ENCODE measurements at regions not wholly inside any gene's neighbourhood (a gene's known extent, or its start where the extent isn't known, plus 50 kb on each side); places are given as distances from the start of the nearest gene placed in this dataset.

- Histone ChIP-seq H3K36me3 (ENCODE audit: control insufficient read depth in 1 of 2, insufficient read depth in 2 of 2, low read length in 2 of 2) (no peaks in the 10 kb centered on the region), H3K9me3 (ENCODE audit: control insufficient read depth in 1 of 2, low read length in 2 of 2) (no peaks in the 10 kb centered on the region), H3K27me3 (ENCODE audit: low read depth, low read length) (no peaks in the 10 kb centered on the region), H3K4me3 (ENCODE audit: low read depth in 1 of 2, low read length in 2 of 2) (no peak overlapping the region), H3K4me1 (ENCODE audit: control insufficient read depth in 1 of 2, insufficient read depth in 2 of 2, low read length in 2 of 2) (peaks cover 24 to 25% of the 10 kb centered on the region in 2 donors), H3K27ac (ENCODE audit: low read length) (peak overlapping the region; percentile 70)
These were observed 198.2 kb upstream of the PLEKHG7 start for GRCh38 chr12:92504594-92504981.

- peak overlapping the region; percentile 70 for H3K27ac ChIP-seq (ENCODE audit: low read length)
- peak overlapping the region in 1 of 2 donors; percentile 25 for H3K4me3 ChIP-seq (ENCODE audit: low read depth in 1 of 2, low read length in 2 of 2)
- peaks cover 24 to 25% of the 10 kb centered on the region in 2 donors for H3K4me1 ChIP-seq (ENCODE audit: control insufficient read depth in 1 of 2, insufficient read depth in 2 of 2, low read length in 2 of 2)
- H3K36me3 ChIP-seq (ENCODE audit: control insufficient read depth in 1 of 2, insufficient read depth in 2 of 2, low read length in 2 of 2), result no peaks in the 10 kb centered on the region
- H3K27me3 ChIP-seq (ENCODE audit: low read depth, low read length), result no peaks in the 10 kb centered on the region
- H3K9me3 ChIP-seq (ENCODE audit: control insufficient read depth in 1 of 2, low read length in 2 of 2), result no peaks in the 10 kb centered on the region
These were observed 198.7 kb upstream of the PLEKHG7 start for GRCh38 chr12:92503971-92504593.

- H3K4me1 ChIP-seq (ENCODE audit: control insufficient read depth in 1 of 2, insufficient read depth in 2 of 2, low read length in 2 of 2), result peaks cover 24 to 25% of the 10 kb centered on the region in 2 donors
- H3K36me3 ChIP-seq (ENCODE audit: control insufficient read depth in 1 of 2, insufficient read depth in 2 of 2, low read length in 2 of 2), result no peaks in the 10 kb centered on the region
- no peaks in the 10 kb centered on the region for H3K27me3 ChIP-seq (ENCODE audit: low read depth, low read length)
- peak overlapping the region; percentile 70 for H3K27ac ChIP-seq (ENCODE audit: low read length)
- H3K4me3 ChIP-seq (ENCODE audit: low read depth in 1 of 2, low read length in 2 of 2), result peak overlapping the region in 1 of 2 donors; percentile 25
- H3K9me3 ChIP-seq (ENCODE audit: control insufficient read depth in 1 of 2, low read length in 2 of 2), result no peaks in the 10 kb centered on the region
These were observed 199.5 kb upstream of the PLEKHG7 start for GRCh38 chr12:92503029-92503931.

GRCh38 chr12:92502417-92503028 is 200.3 kb upstream of the PLEKHG7 start:
- peaks cover 24 to 25% of the 10 kb centered on the region in 2 donors for H3K4me1 ChIP-seq (ENCODE audit: control insufficient read depth in 1 of 2, insufficient read depth in 2 of 2, low read length in 2 of 2)
- H3K27ac ChIP-seq (ENCODE audit: low read length), result peak overlapping the region; percentile 70
- H3K36me3 ChIP-seq (ENCODE audit: control insufficient read depth in 1 of 2, insufficient read depth in 2 of 2, low read length in 2 of 2), result no peaks in the 10 kb centered on the region
- H3K27me3 ChIP-seq (ENCODE audit: low read depth, low read length), result no peaks in the 10 kb centered on the region
- H3K4me3 ChIP-seq (ENCODE audit: low read depth in 1 of 2, low read length in 2 of 2), result no peak overlapping the region
- no peaks in the 10 kb centered on the region for H3K9me3 ChIP-seq (ENCODE audit: control insufficient read depth in 1 of 2, low read length in 2 of 2)

GRCh38 chr12:92496790-92497189 is 206.0 kb upstream of the PLEKHG7 start:
- no peaks in the 10 kb centered on the region for H3K27me3 ChIP-seq (ENCODE audit: low read depth, low read length)
- H3K9me3 ChIP-seq (ENCODE audit: control insufficient read depth in 1 of 2, low read length in 2 of 2), result no peaks in the 10 kb centered on the region
- H3K4me1 ChIP-seq (ENCODE audit: control insufficient read depth in 1 of 2, insufficient read depth in 2 of 2, low read length in 2 of 2), result no peaks in the 10 kb centered on the region
- no peak overlapping the region for H3K27ac ChIP-seq (ENCODE audit: low read length)
- no peak overlapping the region for H3K4me3 ChIP-seq (ENCODE audit: low read depth in 1 of 2, low read length in 2 of 2)
- H3K36me3 ChIP-seq (ENCODE audit: control insufficient read depth in 1 of 2, insufficient read depth in 2 of 2, low read length in 2 of 2), result no peaks in the 10 kb centered on the region

- no peak overlapping the region for H3K4me3 ChIP-seq (ENCODE audit: low read depth in 1 of 2, low read length in 2 of 2)
- H3K9me3 ChIP-seq (ENCODE audit: control insufficient read depth in 1 of 2, low read length in 2 of 2), result no peaks in the 10 kb centered on the region
- no peak overlapping the region for H3K27ac ChIP-seq (ENCODE audit: low read length)
- no peaks in the 10 kb centered on the region for H3K27me3 ChIP-seq (ENCODE audit: low read depth, low read length)
- no peaks in the 10 kb centered on the region for H3K36me3 ChIP-seq (ENCODE audit: control insufficient read depth in 1 of 2, insufficient read depth in 2 of 2, low read length in 2 of 2)
- no peaks in the 10 kb centered on the region for H3K4me1 ChIP-seq (ENCODE audit: control insufficient read depth in 1 of 2, insufficient read depth in 2 of 2, low read length in 2 of 2)
These were observed 207.7 kb upstream of the PLEKHG7 start for GRCh38 chr12:92495108-92495507.

- H3K4me1 ChIP-seq (ENCODE audit: control insufficient read depth in 1 of 2, insufficient read depth in 2 of 2, low read length in 2 of 2), result no peaks in the 10 kb centered on the region
- no peaks in the 10 kb centered on the region for H3K36me3 ChIP-seq (ENCODE audit: control insufficient read depth in 1 of 2, insufficient read depth in 2 of 2, low read length in 2 of 2)
- H3K27me3 ChIP-seq (ENCODE audit: low read depth, low read length), result no peaks in the 10 kb centered on the region
- H3K27ac ChIP-seq (ENCODE audit: low read length), result no peak overlapping the region
- no peaks in the 10 kb centered on the region for H3K9me3 ChIP-seq (ENCODE audit: control insufficient read depth in 1 of 2, low read length in 2 of 2)
- H3K4me3 ChIP-seq (ENCODE audit: low read depth in 1 of 2, low read length in 2 of 2), result no peak overlapping the region
These were observed 209.0 kb upstream of the PLEKHG7 start for GRCh38 chr12:92493816-92494215.

- H3K4me1 ChIP-seq (ENCODE audit: control insufficient read depth in 1 of 2, insufficient read depth in 2 of 2, low read length in 2 of 2), result no peaks in the 10 kb centered on the region
- no peaks in the 10 kb centered on the region for H3K36me3 ChIP-seq (ENCODE audit: control insufficient read depth in 1 of 2, insufficient read depth in 2 of 2, low read length in 2 of 2)
- no peaks in the 10 kb centered on the region for H3K27me3 ChIP-seq (ENCODE audit: low read depth, low read length)
- no peaks in the 10 kb centered on the region for H3K9me3 ChIP-seq (ENCODE audit: control insufficient read depth in 1 of 2, low read length in 2 of 2)
- no peak overlapping the region for H3K4me3 ChIP-seq (ENCODE audit: low read depth in 1 of 2, low read length in 2 of 2)
- H3K27ac ChIP-seq (ENCODE audit: low read length), result no peak overlapping the region
These were observed 209.8 kb upstream of the PLEKHG7 start for GRCh38 chr12:92492995-92493394.

GRCh38 chr12:92492291-92492690 is 210.5 kb upstream of the PLEKHG7 start:
- Histone ChIP-seq H3K4me3 (ENCODE audit: low read depth in 1 of 2, low read length in 2 of 2) (no peak overlapping the region), H3K36me3 (ENCODE audit: control insufficient read depth in 1 of 2, insufficient read depth in 2 of 2, low read length in 2 of 2) (no peaks in the 10 kb centered on the region), H3K27me3 (ENCODE audit: low read depth, low read length) (no peaks in the 10 kb centered on the region), H3K27ac (ENCODE audit: low read length) (no peak overlapping the region), H3K9me3 (ENCODE audit: control insufficient read depth in 1 of 2, low read length in 2 of 2) (no peaks in the 10 kb centered on the region), H3K4me1 (ENCODE audit: control insufficient read depth in 1 of 2, insufficient read depth in 2 of 2, low read length in 2 of 2) (no peaks in the 10 kb centered on the region)

GRCh38 chr12:92489781-92490180 is 213.0 kb upstream of the PLEKHG7 start:
- no peak overlapping the region for H3K27ac ChIP-seq (ENCODE audit: low read length)

GRCh38 chr12:92488735-92489134 is 214.1 kb upstream of the PLEKHG7 start:
- Histone ChIP-seq H3K4me3 (ENCODE audit: low read depth in 1 of 2, low read length in 2 of 2) (no peak overlapping the region), H3K36me3 (ENCODE audit: control insufficient read depth in 1 of 2, insufficient read depth in 2 of 2, low read length in 2 of 2) (no peaks in the 10 kb centered on the region), H3K27ac (ENCODE audit: low read length) (no peak overlapping the region), H3K4me1 (ENCODE audit: control insufficient read depth in 1 of 2, insufficient read depth in 2 of 2, low read length in 2 of 2) (no peaks in the 10 kb centered on the region), H3K9me3 (ENCODE audit: control insufficient read depth in 1 of 2, low read length in 2 of 2) (no peaks in the 10 kb centered on the region), H3K27me3 (ENCODE audit: low read depth, low read length) (no peaks in the 10 kb centered on the region)

More at GRCh38 chr12:92489781-92490180, 213.0 kb upstream of the PLEKHG7 start:
- Histone ChIP-seq H3K36me3 (ENCODE audit: control insufficient read depth in 1 of 2, insufficient read depth in 2 of 2, low read length in 2 of 2) (no peaks in the 10 kb centered on the region), H3K4me1 (ENCODE audit: control insufficient read depth in 1 of 2, insufficient read depth in 2 of 2, low read length in 2 of 2) (no peaks in the 10 kb centered on the region), H3K27me3 (ENCODE audit: low read depth, low read length) (no peaks in the 10 kb centered on the region), H3K9me3 (ENCODE audit: control insufficient read depth in 1 of 2, low read length in 2 of 2) (no peaks in the 10 kb centered on the region), H3K4me3 (ENCODE audit: low read depth in 1 of 2, low read length in 2 of 2) (no peak overlapping the region)

Data from muscle layer of duodenum (tissue), 2 donors.